Endothelial cell of umbilical vein (primary cell): ENCODE measurements at regions not wholly inside any gene's neighbourhood (a gene's known extent, or its start where the extent isn't known, plus 50 kb on each side); places are given as distances from the start of the nearest gene placed in this dataset.

Experiments used
- BruUV-seq: library from RNA; stranded (reverse); fragments of 400-500 nt; replicated peaks from 2 replicates; lab custom pipeline; 2021; lab: Mats Ljungman, UMichigan
- CTCF ChIA-PET: fragments of 300-600, 350-600 bp; sonication (Branson Sonifier 250); formaldehyde crosslinking; loops from one replicate; lab custom pipeline; 2021; ENCODE audit warnings: antibody characterized with exemption, inconsistent platforms; lab: Charles Lee
- POLR2A ChIA-PET: fragments of 300-600, 350-600 bp; sonication (Branson Sonifier 250); formaldehyde crosslinking; loops from one replicate; lab custom pipeline; 2021; ENCODE audit warnings: antibody characterized with exemption, inconsistent platforms; lab: Charles Lee
- DNase-seq: peaks from one replicate; pipeline ENCODE4 v3.0.0-alpha.2; 2011; ENCODE audit warnings: low read depth, low spot score
- FAIRE-seq: peaks from 2 replicates; lab custom pipeline; 2011; peaks lifted over from hg19 to GRCh38; lab: Jason Lieb, UNC
- H2AFZ ChIP-seq: 2 replicates; pipeline ENCODE4 v1.6.0; 2012; ENCODE audit warnings: low read depth, low read length, control low read depth, inconsistent platforms
- H3K27ac ChIP-seq: 2 replicates; pipeline ENCODE4 v1.5.1; 2011; ENCODE audit warnings: low read depth, mild to moderate bottlenecking, control low read depth, low read length, moderate library complexity; ENCODE audit not compliant: insufficient read depth
- H3K27me3 ChIP-seq, 2 experiments: 2 replicates each; pipeline versions ENCODE4 v1.6.0 to v1.6.1; 2011; ENCODE audit warnings: low read length in 2 of 2, mixed read lengths in 1 of 2; ENCODE audit not compliant: control insufficient read depth in 2 of 2, insufficient read depth in 2 of 2
- H3K36me3 ChIP-seq, 2 experiments: 2 replicates in 1 of 2; 3 replicates in 1 of 2; pipeline ENCODE4 v1.5.1; 2011; ENCODE audit warnings: low read length in 2 of 2, mild to moderate bottlenecking in 1 of 2, moderate library complexity in 1 of 2; ENCODE audit not compliant: control insufficient read depth in 2 of 2, insufficient read depth in 2 of 2; ENCODE audit errors: extremely low read depth in 1 of 2
- H3K4me1 ChIP-seq: 3 replicates; pipeline ENCODE4 v1.5.1; 2011; ENCODE audit warnings: mild to moderate bottlenecking, low read length; ENCODE audit not compliant: control insufficient read depth, insufficient read depth; ENCODE audit errors: extremely low read depth
- H3K4me2 ChIP-seq: 2 replicates; pipeline ENCODE4 v1.6.1; 2011; ENCODE audit warnings: low read length, control low read depth, mixed read lengths; ENCODE audit not compliant: insufficient read depth
- H3K4me3 ChIP-seq, 3 experiments: fragments of 200-600 bp in 1 of 3; sonication (generic), shearing (Covaris generic) in 1 of 3; replicated peaks in 1 of 3; 2 replicates each; pipeline ENCODE4 v1.5.1; 2011 to 2016; ENCODE audit warnings: control low read depth in 3 of 3, low read length in 3 of 3, mild to moderate bottlenecking in 2 of 3, inconsistent platforms in 1 of 3, low read depth in 1 of 3, moderate library complexity in 1 of 3; ENCODE audit not compliant: insufficient read depth in 1 of 3
- H3K79me2 ChIP-seq: 2 replicates; pipeline ENCODE4 v1.6.0; 2012; ENCODE audit warnings: low read length, inconsistent platforms; ENCODE audit not compliant: control insufficient read depth, insufficient read depth
- H3K9ac ChIP-seq: replicated peaks from 2 replicates; pipeline ENCODE3; 2011; ENCODE audit warnings: low read length, control low read depth; ENCODE audit not compliant: insufficient read depth; ENCODE audit errors: extremely low read depth
- H3K9me1 ChIP-seq: replicated peaks from 3 replicates; pipeline ENCODE4 v1.6.0; 2011; ENCODE audit warnings: mild to moderate bottlenecking, low read length; ENCODE audit not compliant: control insufficient read depth, insufficient read depth; ENCODE audit errors: extremely low read depth
- H3K9me3 ChIP-seq: replicated peaks from 2 replicates; pipeline ENCODE4 v1.5.1; 2012; ENCODE audit warnings: low read length, inconsistent platforms; ENCODE audit not compliant: control insufficient read depth, insufficient read depth
- H4K20me1 ChIP-seq: replicated peaks from 2 replicates; pipeline ENCODE3; 2011; ENCODE audit warnings: mild to moderate bottlenecking, low read length; ENCODE audit not compliant: control insufficient read depth, insufficient read depth; ENCODE audit errors: extremely low read depth
- CTCF ChIP-seq, 2 donors: IDR thresholded peaks; 1 replicate in 1 of 2; 2 replicates in 1 of 2; pipeline ENCODE4 v1.5.1; 2011; ENCODE audit warnings: low read length in 2 of 2, mild to moderate bottlenecking in 2 of 2, moderate library complexity in 2 of 2, control low read depth in 1 of 2, inconsistent platforms in 1 of 2, low read depth in 1 of 2; ENCODE audit not compliant: insufficient read depth in 1 of 2; ENCODE audit errors: extremely low read depth in 1 of 2
- EZH2 ChIP-seq: IDR thresholded peaks from 2 replicates; pipeline ENCODE4 v1.6.1; 2012; ENCODE audit warnings: borderline replicate concordance, low read depth, mild to moderate bottlenecking, moderate library complexity, low read length, inconsistent platforms; ENCODE audit not compliant: severe bottlenecking
- FOS ChIP-seq: IDR thresholded peaks from 2 replicates; pipeline ENCODE4 v1.6.1; 2011; ENCODE audit warnings: mild to moderate bottlenecking, low read length, moderate library complexity, borderline replicate concordance; ENCODE audit not compliant: insufficient read depth
- GATA2 ChIP-seq: IDR thresholded peaks from 2 replicates; pipeline ENCODE4 v1.7.0; 2011; ENCODE audit warnings: low read depth, mild to moderate bottlenecking, moderate library complexity, mixed read lengths, low read length; ENCODE audit not compliant: insufficient read length, insufficient read depth
- JUN ChIP-seq: IDR thresholded peaks from 2 replicates; pipeline ENCODE4 v1.6.1; 2011; ENCODE audit warnings: borderline replicate concordance, low read depth; ENCODE audit not compliant: insufficient read length, insufficient read depth
- MAX ChIP-seq: IDR thresholded peaks from 2 replicates; pipeline ENCODE4 v1.6.1; 2011; ENCODE audit not compliant: insufficient read depth, insufficient read length
- MYC ChIP-seq: IDR thresholded peaks from one replicate; pipeline ENCODE4 v1.6.1; 2011; ENCODE audit warnings: mild to moderate bottlenecking, low read depth, low read length
- POLR2A ChIP-seq: IDR thresholded peaks from 2 replicates; pipeline ENCODE4 v1.6.1; 2012; ENCODE audit warnings: low read depth, mild to moderate bottlenecking, control low read depth, low read length
- POLR2AphosphoS5 ChIP-seq: IDR thresholded peaks from 2 replicates; pipeline ENCODE4 v1.6.1; 2012; ENCODE audit warnings: low read depth, mild to moderate bottlenecking, control low read depth, low read length, moderate library complexity; ENCODE audit not compliant: insufficient read depth
- dilution Hi-C: fragments of 300-500 bp; cut with MboI; formaldehyde crosslinking; loops from one replicate; pipeline ENCODE4 v1.15.0; 2019; ENCODE audit warnings: low sequenced_read_pairs; ENCODE audit not compliant: extremely low pct_ligation_motif_present
- intact Hi-C: fragments of 100-400 bp; cut with micrococcal nuclease; formaldehyde crosslinking; loops from one replicate; pipeline ENCODE4 v1.10.0; 2022

- no peak for FAIRE-seq
These were observed 189.0 kb downstream of the RGS3 start for GRCh38 chr9:113652355-113653152.

More at GRCh38 chr9:113652355-113653152, 189.0 kb downstream of the RGS3 start:
- CTCF ChIA-PET = interaction anchor here (3.9 to 9.6 kb wide), 2 partner anchors 58 to 61 kb away, joined by 32 to 1173 read pairs; no protein-coding TSS in a partner anchor
- H3K27ac ChIP-seq = no peak overlapping the region
- H3K9me1 ChIP-seq = no peaks in the 10 kb centered on the region
- H4K20me1 ChIP-seq = no peaks in the 10 kb centered on the region
- H3K4me2 ChIP-seq = no peak overlapping the region
- no TSS peak for BruUV-seq
- no peak overlapping the region for H3K4me3 ChIP-seq
- no peaks in the 10 kb centered on the region for H3K9me3 ChIP-seq
- H2AFZ ChIP-seq = no peak overlapping the region
- H3K36me3 ChIP-seq = no peaks in the 10 kb centered on the region
- POLR2A ChIA-PET = interaction anchor here (0.6 to 0.7 kb wide), 2 partner anchors 29 to 59 kb away, joined by 3 to 4 read pairs; no protein-coding TSS in a partner anchor
- no peaks in the 10 kb centered on the region for H3K79me2 ChIP-seq
- intact Hi-C loops = no loop called here
- dilution Hi-C loops = loop anchor here (10.0 kb wide), 1 partner anchor 58 kb away; no protein-coding TSS in a partner anchor
- no peak overlapping the region for H3K9ac ChIP-seq
- TF ChIP-seq FOS (no peak), JUN (no peak), POLR2A (no peak), CTCF (IDR thresholded peaks at IDR 0.05; ENCODE audit: extremely low read depth in 1 of 2, insufficient read depth in 1 of 2, low read depth in 1 of 2, low read length in 2 of 2) (no peak), MAX (no peak), EZH2 (no peak), GATA2 (no peak), MYC (no peak), POLR2AphosphoS5 (no peak)
- no peaks in the 10 kb centered on the region for H3K27me3 ChIP-seq
- peaks cover 54% of the 10 kb centered on the region for H3K4me1 ChIP-seq
- DNase-seq = no peak
